IMR-90 (cell line): ENCODE measurements at regions not wholly inside any gene's neighbourhood (a gene's known extent, or its start where the extent isn't known, plus 50 kb on each side); places are given as distances from the start of the nearest gene placed in this dataset.

ENCODE experiments used
- ATAC-seq: fragments of 200-7000 bp; cut with Tn5 transposase; 2 replicates; pipeline ENCODE4 v1.9.1; 2020; ENCODE audit warnings: low read depth, mild to moderate bottlenecking, moderate library complexity
- BruUV-seq: library from RNA; stranded (reverse); fragments of 400-500 nt; replicated peaks from 2 replicates; lab custom pipeline; 2021; lab: Mats Ljungman, UMichigan
- CTCF ChIA-PET: fragments of 300-600 bp; formaldehyde crosslinking; extraction: SDS; loops from one replicate; lab custom pipeline; 2021; ENCODE audit warnings: antibody characterized with exemption; lab: Yijun Ruan, JAX
- POLR2A ChIA-PET: fragments of 300-600 bp; sonication (Branson Sonifier 250); formaldehyde crosslinking; loops from one replicate; lab custom pipeline; 2022; ENCODE audit warnings: antibody characterized with exemption; ENCODE audit not compliant: unreplicated experiment; lab: Charles Lee
- DNase-seq: peaks from one replicate; pipeline ENCODE4 v3.0.0; 2013
- H2AFZ ChIP-seq: replicated peaks from 2 replicates; pipeline ENCODE3; 2013; ENCODE audit warnings: low read length, mild to moderate bottlenecking; ENCODE audit not compliant: poor library complexity
- H2AK5ac ChIP-seq: 2 replicates; pipeline ENCODE4 v1.6.1; 2013; ENCODE audit warnings: low read depth, low read length, inconsistent platforms
- H2AK9ac ChIP-seq: replicated peaks from 2 replicates; pipeline ENCODE3; 2013; ENCODE audit warnings: mild to moderate bottlenecking, low read depth, low read length, moderate library complexity; ENCODE audit not compliant: poor library complexity
- H2BK120ac ChIP-seq: 2 replicates; pipeline ENCODE4 v1.6.1; 2013; ENCODE audit warnings: low read depth, low read length, inconsistent platforms
- H2BK15ac ChIP-seq: 3 replicates; pipeline ENCODE4 v1.6.1; 2013; ENCODE audit warnings: low read depth, low read length, inconsistent platforms
- H2BK20ac ChIP-seq: 2 replicates; pipeline ENCODE4 v1.6.1; 2013; ENCODE audit warnings: low read depth, mild to moderate bottlenecking, inconsistent platforms, low read length, moderate library complexity
- H2BK5ac ChIP-seq: 2 replicates; pipeline ENCODE4 v1.6.1; 2013; ENCODE audit warnings: mild to moderate bottlenecking, low read depth, low read length, inconsistent platforms; ENCODE audit not compliant: poor library complexity, severe bottlenecking
- H3K14ac ChIP-seq: replicated peaks from 2 replicates; pipeline ENCODE4 v1.6.1; 2013; ENCODE audit warnings: low read depth, low read length, inconsistent platforms
- H3K18ac ChIP-seq: 2 replicates; pipeline ENCODE4 v1.6.1; 2013; ENCODE audit warnings: low read depth, low read length, control low read depth
- H3K23ac ChIP-seq: 2 replicates; pipeline ENCODE4 v1.6.1; 2013; ENCODE audit warnings: low read depth, low read length, inconsistent platforms
- H3K27ac ChIP-seq: 2 replicates; pipeline ENCODE4 v1.5.1; 2013; ENCODE audit warnings: mild to moderate bottlenecking, control low read depth, low read length; ENCODE audit not compliant: insufficient read depth
- H3K27me3 ChIP-seq: 2 replicates; pipeline ENCODE4 v1.6.1; 2013; ENCODE audit warnings: low read length; ENCODE audit not compliant: control insufficient read depth, insufficient read depth
- H3K36me3 ChIP-seq: 2 replicates; pipeline ENCODE4 v1.6.1; 2013; ENCODE audit warnings: low read length, mixed read lengths; ENCODE audit not compliant: control insufficient read depth, insufficient read depth
- H3K4ac ChIP-seq: 2 replicates; pipeline ENCODE4 v1.6.1; 2013; ENCODE audit warnings: low read depth, low read length, inconsistent platforms
- H3K4me1 ChIP-seq: 2 replicates; pipeline ENCODE4 v1.6.1; 2013; ENCODE audit warnings: low read length, mixed read lengths; ENCODE audit not compliant: control insufficient read depth, insufficient read depth
- H3K4me2 ChIP-seq: 2 replicates; pipeline ENCODE4 v1.6.1; 2013; ENCODE audit warnings: low read depth, mild to moderate bottlenecking, control low read depth, low read length, moderate library complexity
- H3K4me3 ChIP-seq: 2 replicates; pipeline ENCODE4 v1.5.1; 2013; ENCODE audit warnings: low read depth, mild to moderate bottlenecking, control low read depth, low read length, moderate library complexity; ENCODE audit not compliant: insufficient read depth
- H3K56ac ChIP-seq: 2 replicates; pipeline ENCODE4 v1.6.1; 2013; ENCODE audit warnings: low read length, inconsistent platforms; ENCODE audit not compliant: insufficient read depth; ENCODE audit errors: extremely low read depth
- H3K79me1 ChIP-seq, 2 experiments: 2 replicates each; pipeline ENCODE4 v1.6.1; 2013; ENCODE audit warnings: low read length in 2 of 2, inconsistent platforms in 1 of 2, low read depth in 1 of 2
- H3K9ac ChIP-seq: 2 replicates; pipeline ENCODE4 v1.6.1; 2013; ENCODE audit warnings: low read depth, low read length, control low read depth
- H3K9me1 ChIP-seq: 2 replicates; pipeline ENCODE4 v1.6.1; 2013; ENCODE audit warnings: low read length, inconsistent platforms; ENCODE audit not compliant: insufficient read depth
- H3K9me3 ChIP-seq: 2 replicates; pipeline ENCODE4 v1.6.1; 2013; ENCODE audit warnings: low read length; ENCODE audit not compliant: control insufficient read depth, insufficient read depth
- H4K20me1 ChIP-seq: 2 replicates; pipeline ENCODE4 v1.6.1; 2013; ENCODE audit warnings: low read length, inconsistent platforms; ENCODE audit not compliant: insufficient read depth
- H4K5ac ChIP-seq: 2 replicates; pipeline ENCODE4 v1.6.1; 2013; ENCODE audit warnings: mild to moderate bottlenecking, low read depth, low read length, control low read depth
- H4K8ac ChIP-seq, 2 experiments: 2 replicates each; pipeline ENCODE4 v1.6.1; 2013; ENCODE audit warnings: low read depth in 2 of 2, low read length in 2 of 2, control low read depth in 1 of 2, inconsistent platforms in 1 of 2
- H4K91ac ChIP-seq: 2 replicates; pipeline ENCODE4 v1.6.1; 2013; ENCODE audit warnings: low read depth, low read length, inconsistent platforms; ENCODE audit not compliant: insufficient read depth
- BHLHE40 ChIP-seq: fragments of 150-350 bp; IDR thresholded peaks from 2 replicates; pipeline ENCODE4 v1.6.1; 2016; ENCODE audit warnings: mild to moderate bottlenecking, low read depth, low read length
- CEBPB ChIP-seq: IDR thresholded peaks from 2 replicates; pipeline ENCODE4 v1.6.1; 2012; ENCODE audit warnings: low read depth, low read length, improper control_type of control experiment
- ELK1 ChIP-seq: fragments of 150-350 bp; IDR thresholded peaks from 2 replicates; pipeline ENCODE4 v1.6.1; 2016; ENCODE audit warnings: low read depth, mild to moderate bottlenecking, low read length, moderate library complexity, borderline replicate concordance
- FOS ChIP-seq: fragments of 150-350 bp; IDR thresholded peaks from 2 replicates; pipeline ENCODE4 v1.6.1; 2016; ENCODE audit warnings: low read depth, low read length
- MAFK ChIP-seq: IDR thresholded peaks from 2 replicates; pipeline ENCODE4 v1.6.1; 2012; ENCODE audit warnings: low read depth, low read length, improper control_type of control experiment
- MAZ ChIP-seq: IDR thresholded peaks from 2 replicates; pipeline ENCODE4 v1.6.1; 2012; ENCODE audit warnings: low read depth, mild to moderate bottlenecking, low read length, improper control_type of control experiment, moderate library complexity, borderline replicate concordance
- MXI1 ChIP-seq: IDR thresholded peaks from 2 replicates; pipeline ENCODE4 v1.6.1; 2012; ENCODE audit warnings: low read depth, mild to moderate bottlenecking, low read length, moderate library complexity, borderline replicate concordance
- NFE2L2 ChIP-seq: fragments of 150-350 bp; IDR thresholded peaks from 2 replicates; pipeline ENCODE4 v1.6.1; 2016; ENCODE audit warnings: low read depth, mild to moderate bottlenecking, low read length
- POLR2A ChIP-seq: IDR thresholded peaks from 2 replicates; pipeline ENCODE4 v1.6.1; 2012; ENCODE audit warnings: mild to moderate bottlenecking, low read depth, low read length
- RAD21 ChIP-seq: IDR thresholded peaks from 2 replicates; pipeline ENCODE4 v1.6.1; 2012; ENCODE audit warnings: low read length, improper control_type of control experiment
- RCOR1 ChIP-seq: IDR thresholded peaks from 2 replicates; pipeline ENCODE4 v1.6.1; 2012; ENCODE audit warnings: mild to moderate bottlenecking, low read length, improper control_type of control experiment; ENCODE audit not compliant: insufficient replicate concordance
- RFX5 ChIP-seq: IDR thresholded peaks from 2 replicates; pipeline ENCODE4 v1.8.0; 2012; ENCODE audit warnings: low read depth, mild to moderate bottlenecking, low read length, moderate library complexity
- SMC3 ChIP-seq: fragments of 150-350 bp; IDR thresholded peaks from 2 replicates; pipeline ENCODE4 v1.6.1; 2016; ENCODE audit warnings: low read depth, mild to moderate bottlenecking, antibody characterized with exemption, low read length, moderate library complexity
- WGBS, 2 experiments: methylation state at CpG; one replicate each; pipeline versions ENCODE4 v1.1.5 to v1.1.7; 2013; ENCODE audit warnings: missing lambda C conversion rate in 2 of 2; ENCODE audit not compliant: insufficient read length in 1 of 2; ENCODE audit errors: extremely low coverage in 2 of 2; 5-methylcytosine and 5-hydroxymethylcytosine counted together
- dilution Hi-C: fragments of 300-500 bp; cut with HindIII; formaldehyde crosslinking; loops from one replicate; pipeline ENCODE4 v1.14.3; 2018; ENCODE audit warnings: low sequenced_read_pairs; ENCODE audit not compliant: unreplicated experiment
- in situ Hi-C: fragments of 300-500 bp; cut with MboI; formaldehyde crosslinking; loops from 3 replicates; pipeline ENCODE4 v1.14.3; 2019; ENCODE audit warnings: low sequenced_read_pairs, inconsistent platforms, mixed read lengths
- intact Hi-C: fragments of 100-400 bp; cut with micrococcal nuclease; formaldehyde crosslinking; loops from 2 replicates; pipeline ENCODE4 v1.10.0; 2022

GRCh38 chr13:44210525-44210924 lies 163.1 kb upstream of the SERP2 start:
- Histone ChIP-seq H3K56ac (no peak overlapping the region), H2BK15ac (no peak overlapping the region), H3K4me1 (peaks cover 3% of the 10 kb centered on the region; the same call in 1 of the 2 replicates), H3K36me3 (no peaks in the 10 kb centered on the region), H2AFZ (no peak overlapping the region), H2BK5ac (no peak overlapping the region), H3K4me2 (no peak overlapping the region), H3K9me3 (peaks cover 11% of the 10 kb centered on the region), H3K9ac (no peak overlapping the region), H3K4me3 (no peak overlapping the region), H4K91ac (no peak overlapping the region), H3K79me1 (no peaks in the 10 kb centered on the region), H4K20me1 (no peaks in the 10 kb centered on the region), H3K18ac (no peak overlapping the region), H2AK5ac (no peak overlapping the region), H3K27ac (no peak overlapping the region), H3K14ac (no peak overlapping the region), H3K9me1 (no peaks in the 10 kb centered on the region), H3K4ac (no peak overlapping the region), H2AK9ac (no peak overlapping the region), H2BK20ac (no peak overlapping the region), H3K27me3 (peaks cover 7% of the 10 kb centered on the region; the same call in 1 of the 2 replicates), H2BK120ac (no peak overlapping the region), H4K8ac (no peak overlapping the region), H4K5ac (no peak overlapping the region), H3K23ac (no peak overlapping the region)
- ChIA-PET CTCF (no interaction called here), POLR2A (no interaction called here)
- WGBS, 2 experiments, result no CpG with 5 or more reads among the region's 2 CpGs
- ATAC-seq, result no peak
- no TSS peak for BruUV-seq
- dilution Hi-C loops, result no loop called here
- intact Hi-C loops, result no loop called here
- DNase-seq, result no peak
- no peak for TF ChIP-seq RCOR1
- TF ChIP-seq MAFK, result no peak
- no peak for TF ChIP-seq ELK1
- no peak for TF ChIP-seq NFE2L2
- TF ChIP-seq SMC3, result no peak
- TF ChIP-seq POLR2A, result no peak
- no peak for TF ChIP-seq CEBPB
- TF ChIP-seq MXI1, result no peak
- no peak for TF ChIP-seq MAZ
- TF ChIP-seq RFX5, result no peak
- no peak for TF ChIP-seq BHLHE40
- TF ChIP-seq RAD21, result no peak
- no peak for TF ChIP-seq FOS
- in situ Hi-C loops, result no loop called here
